ENCODE measurements at regions not wholly inside any gene's neighbourhood (a gene's known extent, or its start where the extent isn't known, plus 50 kb on each side); places are given as distances from the start of the nearest gene placed in this dataset.

DNA sequence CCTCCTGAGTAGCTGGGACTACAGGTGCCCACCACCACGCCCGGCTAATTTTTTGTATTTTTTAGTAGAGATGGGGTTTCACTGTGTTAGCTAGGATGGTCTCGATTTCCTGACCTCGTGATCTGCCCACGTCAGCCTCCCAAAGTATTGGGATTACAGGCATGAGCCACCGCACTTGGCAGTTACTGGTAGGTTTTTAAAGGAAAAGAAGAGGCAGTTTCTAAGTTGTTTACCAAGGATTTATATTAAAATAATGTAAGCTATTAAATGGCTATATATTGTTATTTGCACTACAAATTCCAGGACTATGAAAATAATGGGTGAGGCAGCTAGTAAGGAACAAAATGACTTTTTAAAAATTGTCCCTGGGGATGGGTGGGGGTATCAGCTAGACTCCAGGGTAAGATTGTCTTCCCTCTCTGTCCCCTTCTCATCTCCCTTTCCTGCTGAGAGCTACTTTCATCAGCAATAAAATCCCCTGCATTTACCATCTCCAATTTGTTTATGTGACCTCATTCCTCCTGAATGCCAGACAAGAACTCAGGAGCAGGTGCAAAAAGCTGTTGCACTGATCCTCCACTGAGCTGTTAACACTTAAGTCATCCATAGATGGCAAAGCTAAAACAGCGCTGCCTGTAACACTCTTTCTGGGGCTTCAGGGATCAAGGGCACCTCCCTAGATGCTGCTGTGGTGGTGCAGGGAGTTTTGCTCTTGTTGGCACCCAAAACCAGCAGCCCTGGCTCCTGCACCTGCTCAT, 165.2 kb downstream of the ZPLD1 start:
- Histone ChIP-seq H3K4me3 (ENCODE audit: low read depth, low read length) (no peak overlapping the region), H3K9me3 (no peaks in the 10 kb centered on the region), H3K4me1 (no peaks in the 10 kb centered on the region), H3K36me3 (ENCODE audit: control insufficient read depth, insufficient read depth, low read length) (no peaks in the 10 kb centered on the region), H3K27me3 (replicated peaks; ENCODE audit: control insufficient read depth, insufficient read depth, low read length) (no peaks in the 10 kb centered on the region)
- H3K4me1 Mint-ChIP-seq (ENCODE audit: low read depth, unreplicated experiment), result no peaks in the 10 kb centered on the region
- ChIA-PET POLR2A (no interaction called here), CTCF (no interaction called here)
- no peaks in the 10 kb centered on the region for H3K9me3 Mint-ChIP-seq (ENCODE audit: unreplicated experiment)
- no peaks in the 10 kb centered on the region for H3K27me3 Mint-ChIP-seq (ENCODE audit: insufficient read depth, unreplicated experiment)
- H3K36me3 Mint-ChIP-seq (ENCODE audit: insufficient read depth, unreplicated experiment), result no peaks in the 10 kb centered on the region
- TF ChIP-seq, protein P1, sequence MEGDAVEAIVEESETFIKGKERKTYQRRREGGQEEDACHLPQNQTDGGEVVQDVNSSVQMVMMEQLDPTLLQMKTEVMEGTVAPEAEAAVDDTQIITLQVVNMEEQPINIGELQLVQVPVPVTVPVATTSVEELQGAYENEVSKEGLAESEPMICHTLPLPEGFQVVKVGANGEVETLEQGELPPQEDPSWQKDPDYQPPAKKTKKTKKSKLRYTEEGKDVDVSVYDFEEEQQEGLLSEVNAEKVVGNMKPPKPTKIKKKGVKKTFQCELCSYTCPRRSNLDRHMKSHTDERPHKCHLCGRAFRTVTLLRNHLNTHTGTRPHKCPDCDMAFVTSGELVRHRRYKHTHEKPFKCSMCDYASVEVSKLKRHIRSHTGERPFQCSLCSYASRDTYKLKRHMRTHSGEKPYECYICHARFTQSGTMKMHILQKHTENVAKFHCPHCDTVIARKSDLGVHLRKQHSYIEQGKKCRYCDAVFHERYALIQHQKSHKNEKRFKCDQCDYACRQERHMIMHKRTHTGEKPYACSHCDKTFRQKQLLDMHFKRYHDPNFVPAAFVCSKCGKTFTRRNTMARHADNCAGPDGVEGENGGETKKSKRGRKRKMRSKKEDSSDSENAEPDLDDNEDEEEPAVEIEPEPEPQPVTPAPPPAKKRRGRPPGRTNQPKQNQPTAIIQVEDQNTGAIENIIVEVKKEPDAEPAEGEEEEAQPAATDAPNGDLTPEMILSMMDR (IDR thresholded peaks at IDR 0.05; ENCODE audit: insufficient read depth in 1 of 2, low read depth in 1 of 2, low read length in 1 of 2, severe bottlenecking in 1 of 2, unreplicated experiment in 1 of 2), result no peak
- intact Hi-C loops (cut with micrococcal nuclease; ENCODE audit: unreplicated experiment), result no loop called here
- no peak for DNase-seq
- no peak overlapping the region for H3K27ac Mint-ChIP-seq (ENCODE audit: unreplicated experiment)
- BruUV-seq (replicated peaks), result no TSS peak
- no peak overlapping the region for H3K4me3 Mint-ChIP-seq (ENCODE audit: unreplicated experiment)

DNA sequence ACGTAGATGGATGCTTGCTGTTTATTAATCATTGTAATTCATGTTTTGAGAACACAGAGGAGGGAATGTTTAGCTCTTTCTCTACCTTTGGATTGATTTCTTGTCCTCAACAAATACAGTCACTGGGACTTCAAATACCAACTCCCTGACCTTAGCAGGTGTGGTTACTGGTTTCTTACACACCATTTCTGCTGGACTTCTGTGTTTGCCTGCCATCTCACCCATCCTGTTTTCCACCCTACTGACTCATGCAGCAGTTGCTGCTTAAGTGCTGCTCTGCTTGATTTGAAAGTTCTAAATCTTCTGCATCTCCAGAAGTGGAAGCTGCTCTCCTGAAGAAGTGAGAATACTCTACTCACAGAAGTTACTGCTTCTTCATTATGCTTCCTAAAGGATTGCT, 170.3 kb downstream of the ZPLD1 start:
- BruUV-seq (replicated peaks), result no TSS peak
- H3K27ac Mint-ChIP-seq (ENCODE audit: unreplicated experiment), result no peak overlapping the region
- ChIA-PET CTCF (no interaction called here), POLR2A (no interaction called here)
- no peak overlapping the region for H3K4me3 Mint-ChIP-seq (ENCODE audit: unreplicated experiment)
- H3K36me3 ChIP-seq (ENCODE audit: control insufficient read depth, insufficient read depth, low read length), result no peaks in the 10 kb centered on the region
- no peaks in the 10 kb centered on the region for H3K27me3 ChIP-seq (replicated peaks; ENCODE audit: control insufficient read depth, insufficient read depth, low read length)
- TF ChIP-seq, protein P1 (IDR thresholded peaks at IDR 0.05; ENCODE audit: insufficient read depth in 1 of 2, low read depth in 1 of 2, low read length in 1 of 2, severe bottlenecking in 1 of 2, unreplicated experiment in 1 of 2), result no peak
- no peaks in the 10 kb centered on the region for H3K4me1 ChIP-seq
- H3K9me3 ChIP-seq, result no peaks in the 10 kb centered on the region
- H3K9me3 Mint-ChIP-seq (ENCODE audit: unreplicated experiment), result no peaks in the 10 kb centered on the region
- DNase-seq, result no peak
- H3K27me3 Mint-ChIP-seq (ENCODE audit: insufficient read depth, unreplicated experiment), result peaks cover 3% of the 10 kb centered on the region
- no peaks in the 10 kb centered on the region for H3K4me1 Mint-ChIP-seq (ENCODE audit: low read depth, unreplicated experiment)
- H3K4me3 ChIP-seq (ENCODE audit: low read depth, low read length), result no peak overlapping the region
- H3K36me3 Mint-ChIP-seq (ENCODE audit: insufficient read depth, unreplicated experiment), result no peaks in the 10 kb centered on the region
- intact Hi-C loops (cut with micrococcal nuclease; ENCODE audit: unreplicated experiment), result no loop called here

DNA sequence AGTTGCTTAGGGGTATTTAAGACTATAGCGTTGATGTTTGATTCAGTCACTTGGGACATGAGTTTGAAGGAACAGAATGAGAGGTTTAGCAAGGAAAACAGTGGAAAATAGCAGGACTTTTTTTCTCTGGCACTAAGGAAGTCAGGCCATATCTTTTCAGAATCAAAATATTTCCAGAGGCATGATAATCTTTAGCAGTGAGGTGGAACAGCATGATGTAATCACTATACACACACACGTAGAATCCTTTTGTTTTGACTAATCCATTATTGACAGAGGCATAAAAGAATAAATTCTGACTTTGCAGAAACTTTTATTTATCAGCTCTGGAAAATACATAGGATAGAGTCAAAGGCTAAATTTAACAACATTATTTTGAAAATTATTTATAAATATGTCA, 174.1 kb downstream of the ZPLD1 start:
- peaks cover 3% of the 10 kb centered on the region for H3K27me3 Mint-ChIP-seq (ENCODE audit: insufficient read depth, unreplicated experiment)
- no peak overlapping the region for H3K27ac Mint-ChIP-seq (ENCODE audit: unreplicated experiment)
- H3K4me1 Mint-ChIP-seq (ENCODE audit: low read depth, unreplicated experiment), result no peaks in the 10 kb centered on the region
- DNase-seq, result no peak
- Histone ChIP-seq H3K9me3 (no peaks in the 10 kb centered on the region), H3K4me3 (ENCODE audit: low read depth, low read length) (no peak overlapping the region), H3K36me3 (ENCODE audit: control insufficient read depth, insufficient read depth, low read length) (no peaks in the 10 kb centered on the region), H3K4me1 (no peaks in the 10 kb centered on the region), H3K27me3 (replicated peaks; ENCODE audit: control insufficient read depth, insufficient read depth, low read length) (no peaks in the 10 kb centered on the region)
- intact Hi-C loops (cut with micrococcal nuclease; ENCODE audit: unreplicated experiment), result no loop called here
- BruUV-seq (replicated peaks), result no TSS peak
- no peaks in the 10 kb centered on the region for H3K9me3 Mint-ChIP-seq (ENCODE audit: unreplicated experiment)
- H3K36me3 Mint-ChIP-seq (ENCODE audit: insufficient read depth, unreplicated experiment), result no peaks in the 10 kb centered on the region
- POLR2A ChIA-PET, result no interaction called here
- no peak overlapping the region for H3K4me3 Mint-ChIP-seq (ENCODE audit: unreplicated experiment)
- TF ChIP-seq, protein P1 (IDR thresholded peaks at IDR 0.05; ENCODE audit: insufficient read depth in 1 of 2, low read depth in 1 of 2, low read length in 1 of 2, severe bottlenecking in 1 of 2, unreplicated experiment in 1 of 2), result no peak
- CTCF ChIA-PET, result no interaction called here

All from Caco-2 (cell line).